Breast epithelium (tissue), 4 donors: ENCODE measurements at regions not wholly inside any gene's neighbourhood (a gene's known extent, or its start where the extent isn't known, plus 50 kb on each side); places are given as distances from the start of the nearest gene placed in this dataset.

Experiments
- DNase-seq, 2 donors: peaks; one replicate each; pipeline ENCODE4 v3.0.0-alpha.2; 2019; ENCODE audit warnings: low spot score in 2 of 2
- H3K27ac ChIP-seq, 2 donors: fragments of 200-600 bp; sonication (generic) in 1 of 2; one replicate each; pipeline ENCODE4 v1.5.1; 2016 to 2019; ENCODE audit warnings: mild to moderate bottlenecking in 1 of 2
- H3K27me3 ChIP-seq, 2 donors: fragments of 200-600 bp; sonication (generic) in 1 of 2; one replicate each; pipeline versions ENCODE4 v1.5.1 to v1.6.0; 2017 to 2019; ENCODE audit warnings: control low read depth in 1 of 2, mild to moderate bottlenecking in 1 of 2
- H3K36me3 ChIP-seq: fragments of 200-600 bp; one replicate; pipeline ENCODE4 v1.5.1; 2019
- H3K4me1 ChIP-seq, 2 donors: fragments of 200-600 bp; sonication (generic); one replicate each; pipeline ENCODE4 v1.5.1; 2016 to 2019; ENCODE audit warnings: control low read depth in 1 of 2
- H3K4me3 ChIP-seq, 3 donors: fragments of 200-600 bp; sonication (generic); 1 replicate in 2 of 3; 2 replicates in 1 of 3; pipeline ENCODE4 v1.5.1; 2016 to 2019; ENCODE audit warnings: mild to moderate bottlenecking in 3 of 3, moderate library complexity in 2 of 3
- H3K9me3 ChIP-seq, 2 donors: fragments of 200-600 bp; sonication (generic) in 1 of 2; one replicate each; pipeline ENCODE4 v1.5.1; 2016 to 2019; ENCODE audit warnings: control low read depth in 1 of 2
- CTCF ChIP-seq, 3 donors: fragments of 450-650 bp; IDR thresholded peaks; one replicate each; pipeline ENCODE4 v1.5.1; 2016 to 2017; ENCODE audit warnings: antibody characterized with exemption in 3 of 3, mild to moderate bottlenecking in 3 of 3, moderate library complexity in 3 of 3
- POLR2A ChIP-seq: fragments of 450-650 bp; IDR thresholded peaks from one replicate; pipeline ENCODE4 v1.6.1; 2016; ENCODE audit warnings: antibody characterized with exemption, mild to moderate bottlenecking, moderate library complexity
- POLR2AphosphoS5 ChIP-seq, 3 donors: sonication (generic); formaldehyde crosslinking; IDR thresholded peaks; one replicate each; pipeline ENCODE4 v1.6.1; 2017; ENCODE audit warnings: antibody characterized with exemption in 3 of 3
- intact Hi-C: fragments of 100-400 bp; cut with DNase I; formaldehyde crosslinking; loops from one replicate; pipeline ENCODE4 v1.15.1; 2023; ENCODE audit warnings: low total_unique reads

GRCh38 chr9:2375114-2375513 lies 246.5 kb upstream of the VLDLR start:
- Histone ChIP-seq H3K4me3 (no peak overlapping the region), H3K9me3 (no peaks in the 10 kb centered on the region)
- intact Hi-C loops, result no loop called here

GRCh38 chr9:2377117-2377516 lies 244.5 kb upstream of the VLDLR start:
- no peak for DNase-seq
- H3K27me3 ChIP-seq, result no peaks in the 10 kb centered on the region
- intact Hi-C loops, result no loop called here
- H3K27ac ChIP-seq, result no peak overlapping the region
- no peak overlapping the region for H3K4me3 ChIP-seq
- H3K9me3 ChIP-seq, result no peaks in the 10 kb centered on the region
- no peaks in the 10 kb centered on the region for H3K36me3 ChIP-seq
- TF ChIP-seq POLR2A (no peak), POLR2AphosphoS5 (IDR thresholded peaks at IDR 0.05) (no peak), CTCF (IDR thresholded peaks at IDR 0.05) (no peak)
- H3K4me1 ChIP-seq, result no peaks in the 10 kb centered on the region

More at GRCh38 chr9:2375114-2375513, 246.5 kb upstream of the VLDLR start:
- DNase-seq, result no peak
- no peaks in the 10 kb centered on the region for H3K27me3 ChIP-seq
- TF ChIP-seq POLR2AphosphoS5 (IDR thresholded peaks at IDR 0.05) (no peak), CTCF (IDR thresholded peaks at IDR 0.05) (no peak), POLR2A (no peak)
- H3K4me1 ChIP-seq, result no peaks in the 10 kb centered on the region
- no peaks in the 10 kb centered on the region for H3K36me3 ChIP-seq
- no peak overlapping the region for H3K27ac ChIP-seq

- no peak for DNase-seq
- no peak overlapping the region for H3K27ac ChIP-seq
- no peak overlapping the region for H3K4me3 ChIP-seq
- no peaks in the 10 kb centered on the region for H3K27me3 ChIP-seq
- no peaks in the 10 kb centered on the region for H3K9me3 ChIP-seq
- no peak for TF ChIP-seq POLR2A
- TF ChIP-seq POLR2AphosphoS5 (IDR thresholded peaks at IDR 0.05), result no peak
- TF ChIP-seq CTCF (IDR thresholded peaks at IDR 0.05), result no peak
- H3K4me1 ChIP-seq, result no peaks in the 10 kb centered on the region
- H3K36me3 ChIP-seq, result no peaks in the 10 kb centered on the region
- intact Hi-C loops, result no loop called here
Observed at GRCh38 chr9:2377834-2378233, 243.8 kb upstream of the VLDLR start.

GRCh38 chr9:2378266-2378665 lies 243.3 kb upstream of the VLDLR start:
- intact Hi-C loops, result no loop called here
- Histone ChIP-seq H3K27me3 (no peaks in the 10 kb centered on the region), H3K4me3 (no peak overlapping the region), H3K9me3 (no peaks in the 10 kb centered on the region), H3K27ac (no peak overlapping the region), H3K4me1 (no peaks in the 10 kb centered on the region), H3K36me3 (no peaks in the 10 kb centered on the region)
- TF ChIP-seq CTCF (IDR thresholded peaks at IDR 0.05) (no peak), POLR2AphosphoS5 (IDR thresholded peaks at IDR 0.05) (no peak), POLR2A (no peak)
- DNase-seq, result no peak

GRCh38 chr9:2378816-2379215 lies 242.8 kb upstream of the VLDLR start:
- intact Hi-C loops, result no loop called here
- H3K4me1 ChIP-seq, result no peaks in the 10 kb centered on the region
- H3K27ac ChIP-seq, result no peak overlapping the region
- no peaks in the 10 kb centered on the region for H3K36me3 ChIP-seq
- no peaks in the 10 kb centered on the region for H3K9me3 ChIP-seq
- no peak overlapping the region for H3K4me3 ChIP-seq
- TF ChIP-seq POLR2AphosphoS5 (IDR thresholded peaks at IDR 0.05) (no peak), POLR2A (no peak), CTCF (IDR thresholded peaks at IDR 0.05) (no peak)
- H3K27me3 ChIP-seq, result no peaks in the 10 kb centered on the region
- DNase-seq, result no peak
